OCI-LY3 (cell line): ENCODE measurements at regions not wholly inside any gene's neighbourhood (a gene's known extent, or its start where the extent isn't known, plus 50 kb on each side); places are given as distances from the start of the nearest gene placed in this dataset.
A peak's percentile ranks its signal among the peaks of the same experiment; 100 is the strongest.

ENCODE experiments used
- H2AFZ ChIP-seq: fragments of 200-600, 300-600 bp; shearing (Covaris generic); 2 replicates; pipeline ENCODE4 v1.6.0; 2014; ENCODE audit warnings: antibody characterized with exemption, low read depth, low read length
- H3K27ac ChIP-seq: fragments of 200-600, 300-600 bp; sonication (generic); 2 replicates; pipeline ENCODE4 v1.5.1; 2014; ENCODE audit warnings: mild to moderate bottlenecking, low read length, moderate library complexity, mixed read lengths
- H3K27me3 ChIP-seq: fragments of 200-600, 300-600 bp; sonication (generic); 2 replicates; pipeline ENCODE4 v1.6.1; 2014; ENCODE audit warnings: low read depth, low read length, mixed read lengths
- H3K36me3 ChIP-seq: fragments of 200-600, 300-600 bp; sonication (generic); replicated peaks from 2 replicates; pipeline ENCODE3; 2014; ENCODE audit warnings: low read depth, low read length, mixed read lengths
- H3K4me1 ChIP-seq: fragments of 300-600, 200-600 bp; sonication (generic); 2 replicates; pipeline ENCODE4 v1.6.1; 2014; ENCODE audit warnings: low read length, mixed read lengths
- H3K4me2 ChIP-seq: fragments of 200-600, 300-600 bp; sonication (generic); 2 replicates; pipeline ENCODE4 v1.6.1; 2014; ENCODE audit warnings: low read length, mixed read lengths
- H3K4me3 ChIP-seq: fragments of 300-600, 200-600 bp; sonication (generic); 2 replicates; pipeline ENCODE4 v1.5.1; 2014; ENCODE audit warnings: antibody characterized with exemption, mild to moderate bottlenecking, low read length, moderate library complexity
- H3K79me2 ChIP-seq: fragments of 300-600, 200-600 bp; shearing (Covaris generic); 2 replicates; pipeline ENCODE4 v1.6.1; 2014; ENCODE audit warnings: mild to moderate bottlenecking, low read length, mixed read lengths
- H3K9ac ChIP-seq: fragments of 300-600, 200-600 bp; shearing (Covaris generic); 2 replicates; pipeline ENCODE4 v1.6.0; 2014; ENCODE audit warnings: mild to moderate bottlenecking, low read length, moderate library complexity
- H3K9me3 ChIP-seq: fragments of 200-600, 300-600 bp; shearing (Covaris generic); 2 replicates; pipeline ENCODE4 v1.6.1; 2014; ENCODE audit warnings: low read length, mixed read lengths; ENCODE audit not compliant: insufficient read depth
- H4K20me1 ChIP-seq: fragments of 200-600, 300-600 bp; sonication (generic); 2 replicates; pipeline ENCODE4 v1.6.1; 2016; ENCODE audit warnings: low read length, mixed read lengths; ENCODE audit not compliant: insufficient read depth
- CTCF ChIP-seq: fragments of 200-600, 300-600 bp; sonication (generic); IDR thresholded peaks from 2 replicates; pipeline ENCODE4 v1.5.1; 2014; ENCODE audit warnings: antibody characterized with exemption, low read length, low read depth
- EZH2phosphoT487 ChIP-seq: fragments of 200-600 bp; shearing (Covaris generic); IDR thresholded peaks from 2 replicates; pipeline ENCODE4 v1.6.1; 2018; ENCODE audit warnings: antibody characterized with exemption, mixed run types, low read depth

- no peak for TF ChIP-seq CTCF
- TF ChIP-seq EZH2phosphoT487: no peak
- no peaks in the 10 kb centered on the region for H3K9me3 ChIP-seq
- no peaks in the 10 kb centered on the region for H3K27me3 ChIP-seq
- H3K36me3 ChIP-seq: no peaks in the 10 kb centered on the region
- H3K9ac ChIP-seq: no peak overlapping the region
- H3K79me2 ChIP-seq: no peaks in the 10 kb centered on the region
- H3K4me3 ChIP-seq: peak overlapping the region; percentile 27
- no peak overlapping the region for H2AFZ ChIP-seq
- peak overlapping the region; percentile 56 for H3K4me2 ChIP-seq
- no peaks in the 10 kb centered on the region for H4K20me1 ChIP-seq
- H3K27ac ChIP-seq: peak overlapping the region; percentile 59
- H3K4me1 ChIP-seq: peaks cover 54% of the 10 kb centered on the region
These were observed 123.6 kb upstream of the DST start for GRCh38 chr6:56766139-56766805.

GRCh38 chr6:56765494-56765893 is 122.8 kb upstream of the DST start:
- no peak for TF ChIP-seq EZH2phosphoT487
- no peak for TF ChIP-seq CTCF
- no peak overlapping the region for H3K4me3 ChIP-seq
- H3K4me1 ChIP-seq: peaks cover 62% of the 10 kb centered on the region
- H3K9ac ChIP-seq: no peak overlapping the region
- 0 out of 2 replicates have a peak overlapping the region, but pooled peaks have one; percentile 4 for H3K4me2 ChIP-seq
- H2AFZ ChIP-seq: no peak overlapping the region
- H3K27ac ChIP-seq: no peak overlapping the region
- peaks cover 3% of the 10 kb centered on the region for H3K36me3 ChIP-seq
- no peaks in the 10 kb centered on the region for H3K27me3 ChIP-seq
- H4K20me1 ChIP-seq: no peaks in the 10 kb centered on the region
- H3K9me3 ChIP-seq: no peaks in the 10 kb centered on the region
- H3K79me2 ChIP-seq: no peaks in the 10 kb centered on the region

GRCh38 chr6:56764081-56764566 is 121.4 kb upstream of the DST start:
- no peaks in the 10 kb centered on the region for H3K27me3 ChIP-seq
- H3K9me3 ChIP-seq: no peaks in the 10 kb centered on the region
- peak overlapping the region; percentile 49 for H3K4me2 ChIP-seq
- no peak overlapping the region for H3K9ac ChIP-seq
- peak; percentile 57 for TF ChIP-seq CTCF
- no peak for TF ChIP-seq EZH2phosphoT487
- no peaks in the 10 kb centered on the region for H3K79me2 ChIP-seq
- H2AFZ ChIP-seq: no peak overlapping the region
- peaks cover 75% of the 10 kb centered on the region for H3K4me1 ChIP-seq
- H3K27ac ChIP-seq: peak overlapping the region; percentile 23; the same call in 1 of the 2 replicates
- H3K36me3 ChIP-seq: peaks cover 3% of the 10 kb centered on the region
- peak overlapping the region; percentile 2; the same call in 1 of the 2 replicates for H3K4me3 ChIP-seq
- H4K20me1 ChIP-seq: no peaks in the 10 kb centered on the region

- no peak overlapping the region for H3K27ac ChIP-seq
- TF ChIP-seq EZH2phosphoT487 (no peak), CTCF (no peak)
- H3K79me2 ChIP-seq: no peaks in the 10 kb centered on the region
- no peaks in the 10 kb centered on the region for H3K9me3 ChIP-seq
- H3K4me2 ChIP-seq: no peak overlapping the region
- peaks cover 78% of the 10 kb centered on the region for H3K4me1 ChIP-seq
- H3K4me3 ChIP-seq: no peak overlapping the region
- no peak overlapping the region for H3K9ac ChIP-seq
- H4K20me1 ChIP-seq: no peaks in the 10 kb centered on the region
- no peak overlapping the region for H2AFZ ChIP-seq
- peaks cover 3% of the 10 kb centered on the region for H3K36me3 ChIP-seq
- H3K27me3 ChIP-seq: no peaks in the 10 kb centered on the region
These were observed 119.0 kb upstream of the DST start for GRCh38 chr6:56761651-56762050.
